Tibial artery (tissue), 4 donors: ENCODE measurements at regions not wholly inside any gene's neighbourhood (a gene's known extent, or its start where the extent isn't known, plus 50 kb on each side); places are given as distances from the start of the nearest gene placed in this dataset.

ENCODE experiments used
- DNase-seq, 2 donors: peaks; one replicate each; pipeline ENCODE4 v3.0.0-alpha.2; 2019
- H3K27ac ChIP-seq, 2 donors: fragments of 200-600 bp; sonication (generic) in 1 of 2; 1 replicate in 1 of 2; 2 replicates in 1 of 2; pipeline ENCODE4 v1.5.1; 2018 to 2019; ENCODE audit warnings: mild to moderate bottlenecking in 1 of 2
- H3K27me3 ChIP-seq, 2 donors: fragments of 200-600 bp; sonication (generic) in 1 of 2; one replicate each; pipeline versions ENCODE4 v1.5.1 to v1.6.0; 2016 to 2019
- H3K36me3 ChIP-seq, 3 donors: fragments of 200-600 bp; sonication (generic) in 2 of 3; one replicate each; pipeline ENCODE4 v1.5.1; 2016 to 2019; ENCODE audit warnings: mild to moderate bottlenecking in 2 of 3
- H3K4me1 ChIP-seq, 4 donors: fragments of 200-600 bp; sonication (generic) in 2 of 4; 1 replicate in 3 of 4; 2 replicates in 1 of 4; pipeline ENCODE4 v1.5.1; 2016 to 2019
- H3K4me3 ChIP-seq, 2 donors: fragments of 200-600 bp; sonication (generic) in 1 of 2; 1 replicate in 1 of 2; 2 replicates in 1 of 2; pipeline ENCODE4 v1.5.1; 2018 to 2019; ENCODE audit warnings: mild to moderate bottlenecking in 2 of 2
- H3K9me3 ChIP-seq, 3 donors: fragments of 200-600 bp; sonication (generic) in 1 of 3; one replicate each; pipeline ENCODE4 v1.5.1; 2016 to 2019
- intact Hi-C: fragments of 100-400 bp; cut with DNase I; formaldehyde crosslinking; loops from one replicate; pipeline ENCODE4 v1.15.0; 2023; ENCODE audit warnings: low total_unique reads
- TF ChIP-seq, protein P1 (sequence below), 2 experiments: fragments of 200-600 bp in 1 of 2; fragments of 450-650 bp in 1 of 2; IDR thresholded peaks; one replicate each; pipeline ENCODE4 v1.5.1; 2017 to 2019; ENCODE audit warnings: antibody characterized with exemption in 2 of 2, mild to moderate bottlenecking in 1 of 2, moderate library complexity in 1 of 2

GRCh38 chr7:136046548-136046947, 69.4 kb upstream of the MTPN start:
- Histone ChIP-seq H3K9me3 (no peaks in the 10 kb centered on the region), H3K36me3 (no peaks in the 10 kb centered on the region), H3K4me1 (peaks cover 0 to 9% (median 2%) of the 10 kb centered on the region in 4 donors), H3K4me3 (no peak overlapping the region), H3K27ac (peak overlapping the region in 1 of 2 donors; percentile 28), H3K27me3 (no peaks in the 10 kb centered on the region)
- DNase-seq, result no peak
- TF ChIP-seq, protein P1, sequence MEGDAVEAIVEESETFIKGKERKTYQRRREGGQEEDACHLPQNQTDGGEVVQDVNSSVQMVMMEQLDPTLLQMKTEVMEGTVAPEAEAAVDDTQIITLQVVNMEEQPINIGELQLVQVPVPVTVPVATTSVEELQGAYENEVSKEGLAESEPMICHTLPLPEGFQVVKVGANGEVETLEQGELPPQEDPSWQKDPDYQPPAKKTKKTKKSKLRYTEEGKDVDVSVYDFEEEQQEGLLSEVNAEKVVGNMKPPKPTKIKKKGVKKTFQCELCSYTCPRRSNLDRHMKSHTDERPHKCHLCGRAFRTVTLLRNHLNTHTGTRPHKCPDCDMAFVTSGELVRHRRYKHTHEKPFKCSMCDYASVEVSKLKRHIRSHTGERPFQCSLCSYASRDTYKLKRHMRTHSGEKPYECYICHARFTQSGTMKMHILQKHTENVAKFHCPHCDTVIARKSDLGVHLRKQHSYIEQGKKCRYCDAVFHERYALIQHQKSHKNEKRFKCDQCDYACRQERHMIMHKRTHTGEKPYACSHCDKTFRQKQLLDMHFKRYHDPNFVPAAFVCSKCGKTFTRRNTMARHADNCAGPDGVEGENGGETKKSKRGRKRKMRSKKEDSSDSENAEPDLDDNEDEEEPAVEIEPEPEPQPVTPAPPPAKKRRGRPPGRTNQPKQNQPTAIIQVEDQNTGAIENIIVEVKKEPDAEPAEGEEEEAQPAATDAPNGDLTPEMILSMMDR (IDR thresholded peaks at IDR 0.05), result no peak
- intact Hi-C loops, result no loop called here

GRCh38 chr7:136045992-136046391, 68.8 kb upstream of the MTPN start:
- H3K27me3 ChIP-seq, result no peaks in the 10 kb centered on the region
- TF ChIP-seq, protein P1 (IDR thresholded peaks at IDR 0.05), result no peak
- peaks cover 0 to 9% (median 2%) of the 10 kb centered on the region in 4 donors for H3K4me1 ChIP-seq
- DNase-seq, result no peak
- peak overlapping the region; percentile 28 to 30 for H3K27ac ChIP-seq
- H3K9me3 ChIP-seq, result no peaks in the 10 kb centered on the region
- H3K4me3 ChIP-seq, result no peak overlapping the region
- intact Hi-C loops, result no loop called here
- H3K36me3 ChIP-seq, result no peaks in the 10 kb centered on the region

- Histone ChIP-seq H3K4me3 (no peak overlapping the region), H3K36me3 (no peaks in the 10 kb centered on the region), H3K27ac (peak overlapping the region in 1 of 2 donors; percentile 30), H3K9me3 (no peaks in the 10 kb centered on the region), H3K4me1 (peaks cover 0 to 9% (median 2%) of the 10 kb centered on the region in 4 donors), H3K27me3 (no peaks in the 10 kb centered on the region)
- TF ChIP-seq, protein P1 (IDR thresholded peaks at IDR 0.05), result no peak
- intact Hi-C loops, result no loop called here
- DNase-seq, result no peak
Measured at GRCh38 chr7:136045181-136045580, 68.0 kb upstream of the MTPN start.

DNA sequence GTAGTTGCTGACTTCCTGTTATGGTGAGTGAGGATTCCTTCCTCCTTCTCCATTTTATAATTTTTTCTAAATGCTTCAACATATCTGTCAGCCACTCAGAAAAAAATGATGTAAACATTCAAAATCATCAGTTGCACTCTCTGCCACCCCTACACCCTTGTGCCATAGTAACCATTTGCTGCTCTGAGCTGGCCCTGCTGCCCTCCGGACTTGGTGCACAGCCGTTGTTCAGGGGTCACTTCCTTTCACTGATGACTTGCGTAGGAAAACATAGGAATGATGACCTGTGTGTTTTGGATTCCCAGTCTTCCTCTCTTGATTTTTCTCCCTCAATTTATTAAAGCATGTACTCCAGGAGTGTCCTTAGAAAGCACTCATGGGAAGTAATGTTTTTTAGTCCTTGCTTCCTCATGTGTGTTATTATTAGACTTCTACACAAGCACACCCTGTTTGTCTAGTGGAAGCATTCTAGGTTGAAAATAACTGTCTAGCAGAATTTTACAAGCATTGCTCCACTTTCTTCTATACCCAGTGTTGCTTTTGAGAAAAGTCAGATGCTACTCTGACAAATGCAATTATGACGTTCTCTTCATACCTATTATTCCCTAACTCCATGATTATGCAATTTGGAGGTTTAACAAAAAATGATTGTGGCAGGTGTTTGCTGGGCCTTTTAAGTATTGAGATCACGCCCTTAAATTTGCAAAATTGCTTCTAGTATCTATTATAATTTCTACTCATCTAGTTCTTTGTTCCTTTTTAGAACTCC, 62.6 kb upstream of the MTPN start:
- no peak for DNase-seq

DNA sequence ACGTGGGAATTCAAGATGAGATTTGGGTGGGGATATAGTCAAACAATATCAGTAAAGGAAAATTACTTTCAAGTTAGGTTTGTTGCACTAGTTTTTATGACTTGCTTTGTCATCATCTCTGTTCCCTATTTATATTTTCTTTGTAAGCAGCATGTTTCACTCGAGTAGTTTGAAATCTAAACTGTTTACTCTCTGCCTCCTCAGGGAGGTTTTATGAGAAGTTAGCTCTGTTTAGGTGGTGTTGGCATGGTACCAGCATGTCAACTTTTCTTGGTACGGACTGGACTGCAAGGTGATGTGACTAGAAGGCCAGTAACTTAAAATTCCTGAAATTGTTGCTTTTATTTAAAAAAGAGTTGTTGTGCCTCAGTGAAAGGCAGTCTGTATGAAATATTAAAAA, 59.2 kb upstream of the MTPN start:
- intact Hi-C loops, result no loop called here
- H3K9me3 ChIP-seq, result no peaks in the 10 kb centered on the region
- no peaks in the 10 kb centered on the region for H3K27me3 ChIP-seq
- TF ChIP-seq, protein P1 (IDR thresholded peaks at IDR 0.05), result no peak
- no peak overlapping the region for H3K27ac ChIP-seq
- no peaks in the 10 kb centered on the region for H3K36me3 ChIP-seq
- H3K4me3 ChIP-seq, result no peak overlapping the region
- DNase-seq, result no peak
- no peaks in the 10 kb centered on the region for H3K4me1 ChIP-seq

More for the DNA sequence above, 62.6 kb upstream of the MTPN start:
- Histone ChIP-seq H3K4me1 (peaks cover 0 to 2% (median 0%) of the 10 kb centered on the region in 4 donors), H3K36me3 (no peaks in the 10 kb centered on the region), H3K27ac (no peak overlapping the region), H3K9me3 (no peaks in the 10 kb centered on the region), H3K4me3 (no peak overlapping the region), H3K27me3 (no peaks in the 10 kb centered on the region)
- TF ChIP-seq, protein P1 (IDR thresholded peaks at IDR 0.05), result no peak
- intact Hi-C loops, result no loop called here
